ENCODE measurements at regions not wholly inside any gene's neighbourhood (a gene's known extent, or its start where the extent isn't known, plus 50 kb on each side); places are given as distances from the start of the nearest gene placed in this dataset.
"Not testable (repeated sequence)": the region's sequence is repeated elsewhere in the genome, so short reads cannot be mapped to it uniquely, and the experiment has no call there.

DNA sequence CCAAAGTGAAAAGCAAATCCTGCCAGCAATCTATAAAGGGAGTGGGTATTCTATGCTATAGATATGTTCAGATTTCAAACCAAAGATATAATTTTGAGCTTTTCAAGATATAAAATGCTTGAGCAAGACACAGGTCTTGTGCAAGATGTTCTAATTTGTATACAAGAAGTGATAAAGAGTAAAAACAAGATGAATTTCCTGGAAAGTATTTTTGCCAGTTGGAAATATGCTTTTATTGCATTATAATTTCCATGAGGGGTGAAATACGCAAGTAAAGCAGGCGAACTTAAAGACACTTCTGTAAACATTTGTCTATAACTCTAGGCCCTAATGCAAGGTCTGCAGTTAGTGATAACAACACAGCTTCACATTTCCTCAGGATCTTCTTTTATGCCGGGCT is 640.5 kb downstream of the TMEM182 start:
- no TSS peak for BruUV-seq (replicated peaks)
- TF ChIP-seq, protein P1, sequence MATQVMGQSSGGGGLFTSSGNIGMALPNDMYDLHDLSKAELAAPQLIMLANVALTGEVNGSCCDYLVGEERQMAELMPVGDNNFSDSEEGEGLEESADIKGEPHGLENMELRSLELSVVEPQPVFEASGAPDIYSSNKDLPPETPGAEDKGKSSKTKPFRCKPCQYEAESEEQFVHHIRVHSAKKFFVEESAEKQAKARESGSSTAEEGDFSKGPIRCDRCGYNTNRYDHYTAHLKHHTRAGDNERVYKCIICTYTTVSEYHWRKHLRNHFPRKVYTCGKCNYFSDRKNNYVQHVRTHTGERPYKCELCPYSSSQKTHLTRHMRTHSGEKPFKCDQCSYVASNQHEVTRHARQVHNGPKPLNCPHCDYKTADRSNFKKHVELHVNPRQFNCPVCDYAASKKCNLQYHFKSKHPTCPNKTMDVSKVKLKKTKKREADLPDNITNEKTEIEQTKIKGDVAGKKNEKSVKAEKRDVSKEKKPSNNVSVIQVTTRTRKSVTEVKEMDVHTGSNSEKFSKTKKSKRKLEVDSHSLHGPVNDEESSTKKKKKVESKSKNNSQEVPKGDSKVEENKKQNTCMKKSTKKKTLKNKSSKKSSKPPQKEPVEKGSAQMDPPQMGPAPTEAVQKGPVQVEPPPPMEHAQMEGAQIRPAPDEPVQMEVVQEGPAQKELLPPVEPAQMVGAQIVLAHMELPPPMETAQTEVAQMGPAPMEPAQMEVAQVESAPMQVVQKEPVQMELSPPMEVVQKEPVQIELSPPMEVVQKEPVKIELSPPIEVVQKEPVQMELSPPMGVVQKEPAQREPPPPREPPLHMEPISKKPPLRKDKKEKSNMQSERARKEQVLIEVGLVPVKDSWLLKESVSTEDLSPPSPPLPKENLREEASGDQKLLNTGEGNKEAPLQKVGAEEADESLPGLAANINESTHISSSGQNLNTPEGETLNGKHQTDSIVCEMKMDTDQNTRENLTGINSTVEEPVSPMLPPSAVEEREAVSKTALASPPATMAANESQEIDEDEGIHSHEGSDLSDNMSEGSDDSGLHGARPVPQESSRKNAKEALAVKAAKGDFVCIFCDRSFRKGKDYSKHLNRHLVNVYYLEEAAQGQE (IDR thresholded peaks at IDR 0.05; ENCODE audit: insufficient read depth in 1 of 2, low read depth in 2 of 2, low read length in 1 of 2), result no peak
- no peak for TF ChIP-seq SIN3A (IDR thresholded peaks at IDR 0.05; ENCODE audit: borderline replicate concordance, insufficient read depth, low read depth, low read length)
- no peak for TF ChIP-seq TCF7L2 (IDR thresholded peaks at IDR 0.05; ENCODE audit: low read depth, low read length)
- no peak for TF ChIP-seq POLR2AphosphoS5 (IDR thresholded peaks at IDR 0.05; ENCODE audit: low read depth, low read length)
- TF ChIP-seq, protein P2, sequence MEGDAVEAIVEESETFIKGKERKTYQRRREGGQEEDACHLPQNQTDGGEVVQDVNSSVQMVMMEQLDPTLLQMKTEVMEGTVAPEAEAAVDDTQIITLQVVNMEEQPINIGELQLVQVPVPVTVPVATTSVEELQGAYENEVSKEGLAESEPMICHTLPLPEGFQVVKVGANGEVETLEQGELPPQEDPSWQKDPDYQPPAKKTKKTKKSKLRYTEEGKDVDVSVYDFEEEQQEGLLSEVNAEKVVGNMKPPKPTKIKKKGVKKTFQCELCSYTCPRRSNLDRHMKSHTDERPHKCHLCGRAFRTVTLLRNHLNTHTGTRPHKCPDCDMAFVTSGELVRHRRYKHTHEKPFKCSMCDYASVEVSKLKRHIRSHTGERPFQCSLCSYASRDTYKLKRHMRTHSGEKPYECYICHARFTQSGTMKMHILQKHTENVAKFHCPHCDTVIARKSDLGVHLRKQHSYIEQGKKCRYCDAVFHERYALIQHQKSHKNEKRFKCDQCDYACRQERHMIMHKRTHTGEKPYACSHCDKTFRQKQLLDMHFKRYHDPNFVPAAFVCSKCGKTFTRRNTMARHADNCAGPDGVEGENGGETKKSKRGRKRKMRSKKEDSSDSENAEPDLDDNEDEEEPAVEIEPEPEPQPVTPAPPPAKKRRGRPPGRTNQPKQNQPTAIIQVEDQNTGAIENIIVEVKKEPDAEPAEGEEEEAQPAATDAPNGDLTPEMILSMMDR (IDR thresholded peaks at IDR 0.05), result no peak
- no peaks in the 10 kb centered on the region for H3K27me3 ChIP-seq (ENCODE audit: control insufficient read depth, insufficient read depth, low read length)
- no peak for DNase-seq (ENCODE audit: low read depth, low spot score)
- ChIA-PET CTCF (no interaction called here), POLR2A (no interaction called here)
- ATAC-seq, result no peak
- in situ Hi-C loops (cut with HindIII; ENCODE audit: low pct_unique_long_range_greater_than_20kb, low sequenced_read_pairs) (no loop called here), intact Hi-C loops (cut with micrococcal nuclease; ENCODE audit: unreplicated experiment) (loop anchor here (10.0 kb wide), 1 partner anchor 522 kb away; no protein-coding TSS in a partner anchor)
- H3K4me1 ChIP-seq (ENCODE audit: control insufficient read depth, insufficient read depth, low read length), result no peaks in the 10 kb centered on the region
- no peaks in the 10 kb centered on the region for H3K9me3 ChIP-seq (ENCODE audit: control insufficient read depth, insufficient read depth, low read depth, low read length)
- H3K27ac ChIP-seq (ENCODE audit: low read length), result no peak overlapping the region
- H3K4me3 ChIP-seq (ENCODE audit: low read depth in 2 of 2, low read length in 2 of 2), result no peak overlapping the region
- H3K36me3 ChIP-seq (ENCODE audit: control insufficient read depth, insufficient read depth, low read length), result no peaks in the 10 kb centered on the region

DNA sequence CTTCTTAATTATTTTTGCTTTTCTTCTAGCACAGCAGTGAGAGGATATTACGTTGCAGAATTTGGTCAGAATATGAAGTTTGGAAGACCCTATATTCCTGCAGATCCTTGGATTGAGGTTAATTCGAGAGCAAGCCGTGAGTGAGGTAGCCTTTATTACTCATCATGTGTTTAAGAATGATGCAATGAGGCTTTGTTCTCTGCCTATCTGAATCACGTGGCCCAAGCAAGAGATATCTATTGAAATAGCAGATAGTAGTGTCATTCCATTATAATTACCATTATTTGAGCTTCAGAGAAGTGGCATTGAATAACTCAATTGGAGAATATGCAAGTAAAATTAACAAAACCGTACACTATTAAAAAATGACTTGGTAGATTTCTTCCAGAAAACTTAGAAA is 641.1 kb downstream of the TMEM182 start:
- intact Hi-C loops (cut with micrococcal nuclease; ENCODE audit: unreplicated experiment), result loop anchor here (10.0 kb wide), 1 partner anchor 522 kb away; no protein-coding TSS in a partner anchor
- H3K4me3 ChIP-seq (ENCODE audit: low read depth in 2 of 2, low read length in 2 of 2), result no peak overlapping the region
- H3K4me1 ChIP-seq (ENCODE audit: control insufficient read depth, insufficient read depth, low read length), result no peaks in the 10 kb centered on the region
- no TSS peak for BruUV-seq (replicated peaks)
- H3K9me3 ChIP-seq (ENCODE audit: control insufficient read depth, insufficient read depth, low read depth, low read length), result no peaks in the 10 kb centered on the region
- DNase-seq (ENCODE audit: low read depth, low spot score) (no peak), ATAC-seq (no peak)
- TF ChIP-seq TCF7L2 (IDR thresholded peaks at IDR 0.05; ENCODE audit: low read depth, low read length) (no peak), SIN3A (IDR thresholded peaks at IDR 0.05; ENCODE audit: borderline replicate concordance, insufficient read depth, low read depth, low read length) (no peak), POLR2AphosphoS5 (IDR thresholded peaks at IDR 0.05; ENCODE audit: low read depth, low read length) (no peak)
- TF ChIP-seq, protein P2 (IDR thresholded peaks at IDR 0.05), result no peak
- TF ChIP-seq, protein P1 (IDR thresholded peaks at IDR 0.05; ENCODE audit: insufficient read depth in 1 of 2, low read depth in 2 of 2, low read length in 1 of 2), result no peak
- H3K27ac ChIP-seq (ENCODE audit: low read length), result no peak overlapping the region
- in situ Hi-C loops (cut with HindIII; ENCODE audit: low pct_unique_long_range_greater_than_20kb, low sequenced_read_pairs), result no loop called here
- H3K27me3 ChIP-seq (ENCODE audit: control insufficient read depth, insufficient read depth, low read length), result no peaks in the 10 kb centered on the region
- POLR2A ChIA-PET, result no interaction called here
- H3K36me3 ChIP-seq (ENCODE audit: control insufficient read depth, insufficient read depth, low read length), result no peaks in the 10 kb centered on the region
- CTCF ChIA-PET, result no interaction called here

DNA sequence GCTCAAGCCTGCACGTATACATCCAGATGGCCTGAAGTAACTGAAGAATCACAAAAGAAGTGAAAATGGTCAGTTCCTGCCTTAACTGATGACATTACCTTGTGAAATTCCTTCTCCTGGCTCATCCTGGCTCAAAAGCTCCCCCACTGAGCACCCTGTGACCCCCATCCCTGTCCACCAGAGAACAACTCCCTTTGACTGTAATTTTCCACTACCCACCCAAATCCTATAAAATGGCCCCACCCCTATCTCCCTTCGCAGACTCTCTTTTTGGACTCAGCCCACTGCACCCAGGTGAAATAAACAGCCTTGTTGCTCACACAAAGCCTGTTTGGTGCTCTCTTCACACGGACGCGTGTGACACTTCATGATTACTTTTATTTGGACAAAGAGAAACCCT is 641.6 kb downstream of the TMEM182 start:
- H3K9me3 ChIP-seq (ENCODE audit: control insufficient read depth, insufficient read depth, low read depth, low read length); CTCF ChIA-PET; DNase-seq (ENCODE audit: low read depth, low spot score); H3K4me3 ChIP-seq (ENCODE audit: low read depth in 2 of 2, low read length in 2 of 2); in situ Hi-C loops (cut with HindIII; ENCODE audit: low pct_unique_long_range_greater_than_20kb, low sequenced_read_pairs); H3K36me3 ChIP-seq (ENCODE audit: control insufficient read depth, insufficient read depth, low read length); ATAC-seq; POLR2A ChIA-PET; H3K4me1 ChIP-seq (ENCODE audit: control insufficient read depth, insufficient read depth, low read length); BruUV-seq (replicated peaks); H3K27me3 ChIP-seq (ENCODE audit: control insufficient read depth, insufficient read depth, low read length); H3K27ac ChIP-seq (ENCODE audit: low read length): not testable (repeated sequence)
- intact Hi-C loops (cut with micrococcal nuclease; ENCODE audit: unreplicated experiment), result loop anchor here (10.0 kb wide), 1 partner anchor 521 kb away; no protein-coding TSS in a partner anchor

Measured in Panc1 (cell line).